Endothelial cell of umbilical vein (primary cell): ENCODE measurements at regions not wholly inside any gene's neighbourhood (a gene's known extent, or its start where the extent isn't known, plus 50 kb on each side); places are given as distances from the start of the nearest gene placed in this dataset.

Source experiments
- BruUV-seq: library from RNA; stranded (reverse); fragments of 400-500 nt; replicated peaks from 2 replicates; lab custom pipeline; 2021; lab: Mats Ljungman, UMichigan
- CTCF ChIA-PET: fragments of 300-600, 350-600 bp; sonication (Branson Sonifier 250); formaldehyde crosslinking; loops from one replicate; lab custom pipeline; 2021; ENCODE audit warnings: antibody characterized with exemption, inconsistent platforms; lab: Charles Lee
- POLR2A ChIA-PET: fragments of 300-600, 350-600 bp; sonication (Branson Sonifier 250); formaldehyde crosslinking; loops from one replicate; lab custom pipeline; 2021; ENCODE audit warnings: antibody characterized with exemption, inconsistent platforms; lab: Charles Lee
- DNase-seq: peaks from one replicate; pipeline ENCODE4 v3.0.0-alpha.2; 2011; ENCODE audit warnings: low read depth, low spot score
- FAIRE-seq: peaks from 2 replicates; lab custom pipeline; 2011; peaks lifted over from hg19 to GRCh38; lab: Jason Lieb, UNC
- H2AFZ ChIP-seq: 2 replicates; pipeline ENCODE4 v1.6.0; 2012; ENCODE audit warnings: low read depth, low read length, control low read depth, inconsistent platforms
- H3K27ac ChIP-seq: 2 replicates; pipeline ENCODE4 v1.5.1; 2011; ENCODE audit warnings: low read depth, mild to moderate bottlenecking, control low read depth, low read length, moderate library complexity; ENCODE audit not compliant: insufficient read depth
- H3K27me3 ChIP-seq, 2 experiments: 2 replicates each; pipeline versions ENCODE4 v1.6.0 to v1.6.1; 2011; ENCODE audit warnings: low read length in 2 of 2, mixed read lengths in 1 of 2; ENCODE audit not compliant: control insufficient read depth in 2 of 2, insufficient read depth in 2 of 2
- H3K36me3 ChIP-seq, 2 experiments: 2 replicates in 1 of 2; 3 replicates in 1 of 2; pipeline ENCODE4 v1.5.1; 2011; ENCODE audit warnings: low read length in 2 of 2, mild to moderate bottlenecking in 1 of 2, moderate library complexity in 1 of 2; ENCODE audit not compliant: control insufficient read depth in 2 of 2, insufficient read depth in 2 of 2; ENCODE audit errors: extremely low read depth in 1 of 2
- H3K4me1 ChIP-seq: 3 replicates; pipeline ENCODE4 v1.5.1; 2011; ENCODE audit warnings: mild to moderate bottlenecking, low read length; ENCODE audit not compliant: control insufficient read depth, insufficient read depth; ENCODE audit errors: extremely low read depth
- H3K4me2 ChIP-seq: 2 replicates; pipeline ENCODE4 v1.6.1; 2011; ENCODE audit warnings: low read length, control low read depth, mixed read lengths; ENCODE audit not compliant: insufficient read depth
- H3K4me3 ChIP-seq, 3 experiments: fragments of 200-600 bp in 1 of 3; sonication (generic), shearing (Covaris generic) in 1 of 3; replicated peaks in 1 of 3; 2 replicates each; pipeline ENCODE4 v1.5.1; 2011 to 2016; ENCODE audit warnings: control low read depth in 3 of 3, low read length in 3 of 3, mild to moderate bottlenecking in 2 of 3, inconsistent platforms in 1 of 3, low read depth in 1 of 3, moderate library complexity in 1 of 3; ENCODE audit not compliant: insufficient read depth in 1 of 3
- H3K79me2 ChIP-seq: 2 replicates; pipeline ENCODE4 v1.6.0; 2012; ENCODE audit warnings: low read length, inconsistent platforms; ENCODE audit not compliant: control insufficient read depth, insufficient read depth
- H3K9ac ChIP-seq: replicated peaks from 2 replicates; pipeline ENCODE3; 2011; ENCODE audit warnings: low read length, control low read depth; ENCODE audit not compliant: insufficient read depth; ENCODE audit errors: extremely low read depth
- H3K9me1 ChIP-seq: replicated peaks from 3 replicates; pipeline ENCODE4 v1.6.0; 2011; ENCODE audit warnings: mild to moderate bottlenecking, low read length; ENCODE audit not compliant: control insufficient read depth, insufficient read depth; ENCODE audit errors: extremely low read depth
- H3K9me3 ChIP-seq: replicated peaks from 2 replicates; pipeline ENCODE4 v1.5.1; 2012; ENCODE audit warnings: low read length, inconsistent platforms; ENCODE audit not compliant: control insufficient read depth, insufficient read depth
- H4K20me1 ChIP-seq: replicated peaks from 2 replicates; pipeline ENCODE3; 2011; ENCODE audit warnings: mild to moderate bottlenecking, low read length; ENCODE audit not compliant: control insufficient read depth, insufficient read depth; ENCODE audit errors: extremely low read depth
- EZH2 ChIP-seq: IDR thresholded peaks from 2 replicates; pipeline ENCODE4 v1.6.1; 2012; ENCODE audit warnings: borderline replicate concordance, low read depth, mild to moderate bottlenecking, moderate library complexity, low read length, inconsistent platforms; ENCODE audit not compliant: severe bottlenecking
- FOS ChIP-seq: IDR thresholded peaks from 2 replicates; pipeline ENCODE4 v1.6.1; 2011; ENCODE audit warnings: mild to moderate bottlenecking, low read length, moderate library complexity, borderline replicate concordance; ENCODE audit not compliant: insufficient read depth
- GATA2 ChIP-seq: IDR thresholded peaks from 2 replicates; pipeline ENCODE4 v1.7.0; 2011; ENCODE audit warnings: low read depth, mild to moderate bottlenecking, moderate library complexity, mixed read lengths, low read length; ENCODE audit not compliant: insufficient read length, insufficient read depth
- JUN ChIP-seq: IDR thresholded peaks from 2 replicates; pipeline ENCODE4 v1.6.1; 2011; ENCODE audit warnings: borderline replicate concordance, low read depth; ENCODE audit not compliant: insufficient read length, insufficient read depth
- MYC ChIP-seq: IDR thresholded peaks from one replicate; pipeline ENCODE4 v1.6.1; 2011; ENCODE audit warnings: mild to moderate bottlenecking, low read depth, low read length
- POLR2A ChIP-seq: IDR thresholded peaks from 2 replicates; pipeline ENCODE4 v1.6.1; 2012; ENCODE audit warnings: low read depth, mild to moderate bottlenecking, control low read depth, low read length
- POLR2AphosphoS5 ChIP-seq: IDR thresholded peaks from 2 replicates; pipeline ENCODE4 v1.6.1; 2012; ENCODE audit warnings: low read depth, mild to moderate bottlenecking, control low read depth, low read length, moderate library complexity; ENCODE audit not compliant: insufficient read depth
- dilution Hi-C: fragments of 300-500 bp; cut with MboI; formaldehyde crosslinking; loops from one replicate; pipeline ENCODE4 v1.15.0; 2019; ENCODE audit warnings: low sequenced_read_pairs; ENCODE audit not compliant: extremely low pct_ligation_motif_present
- intact Hi-C: fragments of 100-400 bp; cut with micrococcal nuclease; formaldehyde crosslinking; loops from one replicate; pipeline ENCODE4 v1.10.0; 2022
- TF ChIP-seq, protein P1 (sequence below): IDR thresholded peaks from 2 replicates; pipeline ENCODE4 v1.6.1; 2011; ENCODE audit not compliant: insufficient read depth, insufficient read length
- TF ChIP-seq, protein P2 (sequence below), 2 donors: IDR thresholded peaks; 1 replicate in 1 of 2; 2 replicates in 1 of 2; pipeline ENCODE4 v1.5.1; 2011; ENCODE audit warnings: low read length in 2 of 2, mild to moderate bottlenecking in 2 of 2, moderate library complexity in 2 of 2, control low read depth in 1 of 2, inconsistent platforms in 1 of 2, low read depth in 1 of 2; ENCODE audit not compliant: insufficient read depth in 1 of 2; ENCODE audit errors: extremely low read depth in 1 of 2

DNA sequence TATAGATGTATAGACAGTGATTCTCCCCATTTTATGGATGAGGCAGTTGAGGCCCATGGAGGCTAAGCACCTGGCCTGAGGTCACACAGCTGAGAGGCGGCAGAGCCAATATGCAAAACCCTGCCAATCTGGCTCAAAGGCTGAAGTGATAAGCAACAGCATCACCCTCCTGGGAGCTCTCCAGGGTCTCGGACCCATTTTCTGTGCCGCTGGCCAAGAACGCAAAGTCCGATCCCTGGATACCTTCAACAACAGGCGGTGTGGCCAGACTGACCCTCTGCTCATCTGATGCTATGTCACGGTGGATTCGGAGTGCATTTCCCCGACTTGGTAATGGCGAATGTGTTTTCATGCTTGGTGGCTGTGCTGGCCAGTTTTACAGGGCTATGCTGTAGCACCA, 595.0 kb downstream of the TBC1D22A start:
- Histone ChIP-seq H2AFZ (no peak overlapping the region), H3K79me2 (no peaks in the 10 kb centered on the region), H3K9ac (no peak overlapping the region), H3K9me1 (no peaks in the 10 kb centered on the region), H4K20me1 (no peaks in the 10 kb centered on the region), H3K36me3 (no peaks in the 10 kb centered on the region), H3K27me3 (no peaks in the 10 kb centered on the region), H3K9me3 (no peaks in the 10 kb centered on the region), H3K4me2 (no peak overlapping the region), H3K27ac (no peak overlapping the region), H3K4me1 (no peaks in the 10 kb centered on the region), H3K4me3 (no peak overlapping the region)
- FAIRE-seq (no peak), DNase-seq (no peak)
- POLR2A ChIA-PET: no interaction called here
- BruUV-seq: no TSS peak
- TF ChIP-seq MYC (no peak), JUN (no peak), EZH2 (no peak), POLR2AphosphoS5 (no peak), GATA2 (no peak), FOS (no peak), POLR2A (no peak)
- TF ChIP-seq, protein P1, sequence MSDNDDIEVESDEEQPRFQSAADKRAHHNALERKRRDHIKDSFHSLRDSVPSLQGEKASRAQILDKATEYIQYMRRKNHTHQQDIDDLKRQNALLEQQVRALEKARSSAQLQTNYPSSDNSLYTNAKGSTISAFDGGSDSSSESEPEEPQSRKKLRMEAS: no peak
- TF ChIP-seq, protein P2, sequence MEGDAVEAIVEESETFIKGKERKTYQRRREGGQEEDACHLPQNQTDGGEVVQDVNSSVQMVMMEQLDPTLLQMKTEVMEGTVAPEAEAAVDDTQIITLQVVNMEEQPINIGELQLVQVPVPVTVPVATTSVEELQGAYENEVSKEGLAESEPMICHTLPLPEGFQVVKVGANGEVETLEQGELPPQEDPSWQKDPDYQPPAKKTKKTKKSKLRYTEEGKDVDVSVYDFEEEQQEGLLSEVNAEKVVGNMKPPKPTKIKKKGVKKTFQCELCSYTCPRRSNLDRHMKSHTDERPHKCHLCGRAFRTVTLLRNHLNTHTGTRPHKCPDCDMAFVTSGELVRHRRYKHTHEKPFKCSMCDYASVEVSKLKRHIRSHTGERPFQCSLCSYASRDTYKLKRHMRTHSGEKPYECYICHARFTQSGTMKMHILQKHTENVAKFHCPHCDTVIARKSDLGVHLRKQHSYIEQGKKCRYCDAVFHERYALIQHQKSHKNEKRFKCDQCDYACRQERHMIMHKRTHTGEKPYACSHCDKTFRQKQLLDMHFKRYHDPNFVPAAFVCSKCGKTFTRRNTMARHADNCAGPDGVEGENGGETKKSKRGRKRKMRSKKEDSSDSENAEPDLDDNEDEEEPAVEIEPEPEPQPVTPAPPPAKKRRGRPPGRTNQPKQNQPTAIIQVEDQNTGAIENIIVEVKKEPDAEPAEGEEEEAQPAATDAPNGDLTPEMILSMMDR (IDR thresholded peaks at IDR 0.05; ENCODE audit: extremely low read depth in 1 of 2, insufficient read depth in 1 of 2, low read depth in 1 of 2, low read length in 2 of 2): no peak
- intact Hi-C loops (no loop called here), dilution Hi-C loops (no loop called here)
- CTCF ChIA-PET: no interaction called here
